Mesendoderm (in vitro differentiated cells): ENCODE measurements at regions not wholly inside any gene's neighbourhood (a gene's known extent, or its start where the extent isn't known, plus 50 kb on each side); places are given as distances from the start of the nearest gene placed in this dataset.

Experiments
- DNase-seq: peaks from one replicate; pipeline ENCODE4 v3.0.0; 2013
- H2AK5ac ChIP-seq: 2 replicates; pipeline ENCODE4 v1.6.1; 2013; ENCODE audit warnings: low read length, inconsistent platforms
- H2BK120ac ChIP-seq: 2 replicates; pipeline ENCODE4 v1.6.1; 2013; ENCODE audit warnings: low read depth, mild to moderate bottlenecking, low read length, moderate library complexity, mixed read lengths
- H2BK15ac ChIP-seq: replicated peaks from 2 replicates; pipeline ENCODE4 v1.6.1; 2013; ENCODE audit warnings: low read depth, mild to moderate bottlenecking, moderate library complexity
- H2BK5ac ChIP-seq: 2 replicates; pipeline ENCODE4 v1.6.1; 2013; ENCODE audit warnings: low read length, inconsistent platforms
- H3K18ac ChIP-seq: 2 replicates; pipeline ENCODE4 v1.6.1; 2013; ENCODE audit warnings: mild to moderate bottlenecking, low read length, mixed read lengths
- H3K23ac ChIP-seq: one replicate; pipeline ENCODE4 v1.6.1; 2013; ENCODE audit warnings: low read length
- H3K27ac ChIP-seq: 2 replicates; pipeline ENCODE4 v1.5.1; 2013; ENCODE audit warnings: low read depth, mild to moderate bottlenecking, inconsistent platforms, low read length, moderate library complexity
- H3K27me3 ChIP-seq: 2 replicates; pipeline ENCODE4 v1.6.1; 2013; ENCODE audit warnings: low read length, control low read depth, mild to moderate bottlenecking, inconsistent platforms; ENCODE audit not compliant: insufficient read depth, poor library complexity
- H3K36me3 ChIP-seq: 2 replicates; pipeline ENCODE4 v1.6.1; 2013; ENCODE audit warnings: low read length, inconsistent platforms; ENCODE audit not compliant: control insufficient read depth, insufficient read depth
- H3K4ac ChIP-seq: one replicate; pipeline ENCODE4 v1.6.1; 2013; ENCODE audit warnings: low read depth, mild to moderate bottlenecking, low read length, moderate library complexity
- H3K4me1 ChIP-seq: 2 replicates; pipeline ENCODE4 v1.6.1; 2013; ENCODE audit warnings: low read depth, low read length, inconsistent platforms; ENCODE audit not compliant: control insufficient read depth
- H3K4me2 ChIP-seq: 2 replicates; pipeline ENCODE4 v1.6.1; 2013; ENCODE audit warnings: low read length
- H3K4me3 ChIP-seq: 2 replicates; pipeline ENCODE4 v1.5.1; 2013; ENCODE audit warnings: mild to moderate bottlenecking, low read length
- H3K56ac ChIP-seq: one replicate; pipeline ENCODE4 v1.6.1; 2013; ENCODE audit warnings: low read length
- H3K79me1 ChIP-seq: 2 replicates; pipeline ENCODE4 v1.6.1; 2013; ENCODE audit warnings: low read length, inconsistent platforms
- H3K79me2 ChIP-seq: 2 replicates; pipeline ENCODE4 v1.6.1; 2013; ENCODE audit warnings: mild to moderate bottlenecking, low read length; ENCODE audit not compliant: control insufficient read depth, insufficient read depth
- H3K9ac ChIP-seq: 2 replicates; pipeline ENCODE4 v1.6.1; 2013; ENCODE audit warnings: low read length, inconsistent platforms
- H4K5ac ChIP-seq: one replicate; pipeline ENCODE4 v1.6.1; 2013; ENCODE audit warnings: low read length
- H4K8ac ChIP-seq: one replicate; pipeline ENCODE4 v1.6.1; 2013; ENCODE audit warnings: low read depth, mild to moderate bottlenecking, control low read depth, low read length, moderate library complexity
- WGBS: extraction: QIAGEN DNeasy Blood & Tissue Kit; methylation state at CpG from one replicate; pipeline ENCODE4 v1.1.7; 2013; ENCODE audit warnings: low lambda C conversion rate, missing lambda C conversion rate; ENCODE audit not compliant: insufficient coverage; ENCODE audit errors: extremely low coverage; 5-methylcytosine and 5-hydroxymethylcytosine counted together

DNA sequence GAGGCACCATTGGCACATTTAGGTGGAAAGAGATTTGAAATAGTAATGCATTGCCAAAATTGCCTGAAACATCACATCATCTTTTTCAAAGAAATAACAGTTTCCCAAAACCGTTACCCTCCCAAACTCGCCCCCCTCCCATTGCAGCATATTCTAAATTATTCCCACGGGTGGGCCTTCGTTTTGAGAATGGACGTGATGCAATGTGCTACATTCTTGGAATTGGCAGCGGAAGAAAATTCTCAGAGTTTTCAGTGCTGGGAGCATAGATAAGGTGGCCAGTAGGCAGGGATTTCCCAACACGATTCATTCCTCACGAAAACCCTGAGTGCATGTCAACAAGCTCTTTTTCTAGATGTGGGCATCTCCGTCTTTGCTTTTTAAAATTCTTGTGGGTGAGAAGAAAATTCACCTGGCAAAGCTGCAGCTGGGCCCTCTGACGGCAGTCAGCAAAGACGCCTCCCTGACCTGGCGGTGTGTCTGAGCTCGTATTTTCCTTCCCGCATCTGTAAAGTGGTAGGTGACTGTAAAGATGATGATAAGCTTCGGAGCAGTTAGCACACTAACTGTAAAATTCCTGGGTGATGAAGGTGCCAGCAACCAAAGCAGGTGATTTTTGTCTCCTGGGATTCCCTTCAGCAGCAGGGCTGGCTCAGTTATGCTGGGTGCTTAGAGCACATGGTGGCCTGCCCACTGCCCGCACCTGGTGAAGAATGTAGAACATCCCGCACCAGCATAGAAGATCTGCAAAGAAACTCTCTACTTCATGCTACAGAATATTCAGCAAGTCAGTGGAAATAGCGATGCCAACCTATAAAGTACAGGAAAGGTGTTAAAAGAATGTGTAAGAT lies 141.9 kb upstream of the KLF6 start:
- H3K18ac ChIP-seq, result no peak overlapping the region
- no peaks in the 10 kb centered on the region for H3K27me3 ChIP-seq
- no peaks in the 10 kb centered on the region for H3K36me3 ChIP-seq
- no peak overlapping the region for H2BK15ac ChIP-seq
- no CpG with 5 or more reads among the region's 18 CpGs for WGBS
- no peak overlapping the region for H4K8ac ChIP-seq
- peak; percentile 68 for DNase-seq
- no peak overlapping the region for H3K4me2 ChIP-seq
- H3K27ac ChIP-seq, result no peak overlapping the region
- H3K4ac ChIP-seq, result no peak overlapping the region
- H3K79me2 ChIP-seq, result no peaks in the 10 kb centered on the region
- H2BK120ac ChIP-seq, result no peak overlapping the region
- no peaks in the 10 kb centered on the region for H3K79me1 ChIP-seq
- H4K5ac ChIP-seq, result no peak overlapping the region
- no peak overlapping the region for H3K56ac ChIP-seq
- H3K23ac ChIP-seq, result no peak overlapping the region
- no peak overlapping the region for H3K4me3 ChIP-seq
- no peak overlapping the region for H3K9ac ChIP-seq
- no peak overlapping the region for H2AK5ac ChIP-seq
- H2BK5ac ChIP-seq, result no peak overlapping the region
- no peaks in the 10 kb centered on the region for H3K4me1 ChIP-seq

DNA sequence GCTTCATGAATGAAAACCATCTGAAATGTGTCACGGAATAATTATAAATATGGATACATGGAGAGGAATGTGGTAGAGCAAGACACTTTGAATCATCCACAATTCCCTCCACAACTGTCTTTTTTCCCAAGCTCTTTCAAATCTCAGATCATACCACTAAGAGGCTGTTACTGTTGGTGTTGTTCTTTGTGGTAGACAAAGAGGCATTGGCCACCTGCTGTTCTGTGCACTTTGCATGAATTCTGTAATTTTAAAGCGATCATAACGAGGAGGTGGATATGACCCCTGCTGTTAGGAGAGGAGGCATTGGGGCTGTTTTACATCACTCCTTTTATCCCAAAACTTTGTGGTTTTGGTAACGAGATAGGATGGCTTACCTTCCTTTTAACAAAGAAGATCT lies 141.2 kb upstream of the KLF6 start:
- no peak overlapping the region for H3K4ac ChIP-seq
- H3K56ac ChIP-seq, result no peak overlapping the region
- H4K5ac ChIP-seq, result no peak overlapping the region
- DNase-seq, result no peak
- H3K4me1 ChIP-seq, result no peaks in the 10 kb centered on the region
- H2BK15ac ChIP-seq, result no peak overlapping the region
- no peak overlapping the region for H3K23ac ChIP-seq
- no peak overlapping the region for H3K18ac ChIP-seq
- H3K4me3 ChIP-seq, result no peak overlapping the region
- no peak overlapping the region for H3K27ac ChIP-seq
- WGBS, result no CpG with 5 or more reads among the region's 4 CpGs
- no peaks in the 10 kb centered on the region for H3K27me3 ChIP-seq
- no peak overlapping the region for H4K8ac ChIP-seq
- no peak overlapping the region for H2BK5ac ChIP-seq
- H3K79me2 ChIP-seq, result no peaks in the 10 kb centered on the region
- H2AK5ac ChIP-seq, result no peak overlapping the region
- H3K9ac ChIP-seq, result no peak overlapping the region
- no peak overlapping the region for H3K4me2 ChIP-seq
- H3K79me1 ChIP-seq, result no peaks in the 10 kb centered on the region
- no peak overlapping the region for H2BK120ac ChIP-seq
- no peaks in the 10 kb centered on the region for H3K36me3 ChIP-seq

DNA sequence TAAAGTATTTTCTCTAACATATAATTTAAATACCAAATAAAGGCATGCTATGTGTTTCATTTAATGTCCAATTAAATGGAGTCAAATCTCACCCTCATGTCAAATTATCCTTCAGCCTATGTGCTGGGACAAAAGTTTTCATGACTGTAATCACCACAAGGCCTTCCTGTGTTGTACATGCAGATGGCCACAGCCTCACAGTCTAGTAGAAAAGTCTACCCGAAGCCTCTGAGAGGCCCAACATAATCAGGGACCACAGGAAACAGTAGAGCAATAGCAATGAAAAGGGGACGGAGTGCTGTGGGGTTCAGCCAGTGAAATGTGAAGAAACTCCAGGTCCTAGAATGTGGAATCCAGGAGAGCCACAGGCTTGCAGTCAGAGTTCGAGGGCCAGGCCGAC lies 140.2 kb upstream of the KLF6 start:
- no peak overlapping the region for H2BK120ac ChIP-seq
- no peak overlapping the region for H3K27ac ChIP-seq
- no peak overlapping the region for H3K18ac ChIP-seq
- H3K4me2 ChIP-seq, result no peak overlapping the region
- H2AK5ac ChIP-seq, result no peak overlapping the region
- no peak overlapping the region for H3K4me3 ChIP-seq
- H3K9ac ChIP-seq, result no peak overlapping the region
- H3K4me1 ChIP-seq, result no peaks in the 10 kb centered on the region
- no peak overlapping the region for H3K23ac ChIP-seq
- H2BK15ac ChIP-seq, result no peak overlapping the region
- WGBS, result no CpG with 5 or more reads among the region's 4 CpGs
- no peak overlapping the region for H4K8ac ChIP-seq
- H4K5ac ChIP-seq, result no peak overlapping the region
- no peak overlapping the region for H3K4ac ChIP-seq
- H3K27me3 ChIP-seq, result no peaks in the 10 kb centered on the region
- no peak overlapping the region for H3K56ac ChIP-seq
- H2BK5ac ChIP-seq, result no peak overlapping the region
- no peaks in the 10 kb centered on the region for H3K79me2 ChIP-seq
- H3K36me3 ChIP-seq, result no peaks in the 10 kb centered on the region
- no peaks in the 10 kb centered on the region for H3K79me1 ChIP-seq
- no peak for DNase-seq

DNA sequence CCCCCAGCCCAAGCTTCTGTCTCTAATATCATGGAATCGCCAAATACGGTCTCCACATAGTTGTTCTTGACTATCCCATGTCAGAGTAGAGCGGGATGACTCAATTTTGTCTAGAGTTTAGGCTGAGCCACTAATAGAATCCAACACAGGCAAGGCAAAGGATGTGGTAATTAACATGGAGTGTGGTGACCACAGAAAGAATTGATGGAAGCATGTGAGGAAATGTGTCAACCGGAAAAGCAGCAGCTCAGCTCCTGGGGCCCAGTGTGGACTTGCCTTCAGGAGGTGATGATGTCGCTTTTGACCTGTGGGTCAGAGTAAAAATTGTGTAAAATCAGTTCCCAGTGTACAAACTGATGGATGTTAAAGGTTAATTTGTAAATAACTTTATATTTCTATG lies 139.3 kb upstream of the KLF6 start:
- no peak overlapping the region for H3K4me3 ChIP-seq
- H3K27me3 ChIP-seq, result no peaks in the 10 kb centered on the region
- WGBS, result no CpG with 5 or more reads among the region's 5 CpGs
- H3K79me1 ChIP-seq, result no peaks in the 10 kb centered on the region
- no peaks in the 10 kb centered on the region for H3K36me3 ChIP-seq
- no peak overlapping the region for H2AK5ac ChIP-seq
- no peak overlapping the region for H4K8ac ChIP-seq
- H4K5ac ChIP-seq, result no peak overlapping the region
- H3K9ac ChIP-seq, result no peak overlapping the region
- no peaks in the 10 kb centered on the region for H3K79me2 ChIP-seq
- H2BK15ac ChIP-seq, result no peak overlapping the region
- no peak overlapping the region for H2BK5ac ChIP-seq
- DNase-seq, result no peak
- H3K4me2 ChIP-seq, result no peak overlapping the region
- H3K23ac ChIP-seq, result no peak overlapping the region
- no peaks in the 10 kb centered on the region for H3K4me1 ChIP-seq
- H2BK120ac ChIP-seq, result no peak overlapping the region
- H3K18ac ChIP-seq, result no peak overlapping the region
- no peak overlapping the region for H3K56ac ChIP-seq
- no peak overlapping the region for H3K27ac ChIP-seq
- no peak overlapping the region for H3K4ac ChIP-seq

DNA sequence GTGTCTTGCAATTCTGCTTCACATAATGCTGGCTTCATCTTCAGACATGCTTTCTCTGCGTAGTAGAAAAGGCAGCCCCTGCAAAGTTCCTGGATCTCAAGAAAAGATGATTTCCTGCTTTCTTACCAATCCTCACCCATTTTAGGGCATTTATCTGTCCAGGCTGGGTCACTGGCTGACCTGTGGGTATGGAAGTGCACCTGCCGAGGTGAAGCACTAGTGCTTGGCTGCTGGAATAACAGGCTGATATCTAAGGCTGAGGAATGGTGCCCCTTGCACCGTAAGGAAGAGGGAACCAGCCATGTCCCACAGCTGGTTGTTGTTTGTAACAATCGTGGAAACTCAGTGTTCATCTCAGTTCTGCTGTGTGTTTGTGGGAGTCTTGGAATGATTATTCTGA lies 138.0 kb upstream of the KLF6 start:
- Histone ChIP-seq H3K4me2 (no peak overlapping the region), H2AK5ac (no peak overlapping the region), H3K9ac (no peak overlapping the region), H2BK120ac (no peak overlapping the region), H3K27ac (no peak overlapping the region), H3K4me3 (no peak overlapping the region), H4K5ac (no peak overlapping the region), H3K23ac (no peak overlapping the region), H3K18ac (no peak overlapping the region), H3K4ac (no peak overlapping the region), H3K36me3 (no peaks in the 10 kb centered on the region), H3K56ac (no peak overlapping the region), H3K79me1 (no peaks in the 10 kb centered on the region), H2BK5ac (no peak overlapping the region), H2BK15ac (no peak overlapping the region), H3K27me3 (no peaks in the 10 kb centered on the region), H3K4me1 (no peaks in the 10 kb centered on the region), H4K8ac (no peak overlapping the region), H3K79me2 (no peaks in the 10 kb centered on the region)
- no CpG with 5 or more reads among the region's 4 CpGs for whole genome bisulfite sequencing
- DNase-seq, result no peak
